DND-41 (cell line): ENCODE measurements at regions not wholly inside any gene's neighbourhood (a gene's known extent, or its start where the extent isn't known, plus 50 kb on each side); places are given as distances from the start of the nearest gene placed in this dataset.

ENCODE experiments used
- EZH2 ChIP-seq: IDR thresholded peaks from 3 replicates; pipeline ENCODE4 v1.6.1; 2012; ENCODE audit warnings: borderline replicate concordance, low read depth, mild to moderate bottlenecking, moderate library complexity, low read length, inconsistent platforms; ENCODE audit not compliant: severe bottlenecking
- TF ChIP-seq, protein P1 (sequence below): IDR thresholded peaks from 2 replicates; pipeline ENCODE4 v1.5.1; 2012; ENCODE audit warnings: borderline replicate concordance, low read length, moderate library complexity, mild to moderate bottlenecking; ENCODE audit not compliant: poor library complexity, severe bottlenecking; ENCODE audit errors: extremely low read depth

GRCh38 chr11:91587131-91587530, 637.5 kb upstream of the FAT3 start:
- TF ChIP-seq, protein P1, sequence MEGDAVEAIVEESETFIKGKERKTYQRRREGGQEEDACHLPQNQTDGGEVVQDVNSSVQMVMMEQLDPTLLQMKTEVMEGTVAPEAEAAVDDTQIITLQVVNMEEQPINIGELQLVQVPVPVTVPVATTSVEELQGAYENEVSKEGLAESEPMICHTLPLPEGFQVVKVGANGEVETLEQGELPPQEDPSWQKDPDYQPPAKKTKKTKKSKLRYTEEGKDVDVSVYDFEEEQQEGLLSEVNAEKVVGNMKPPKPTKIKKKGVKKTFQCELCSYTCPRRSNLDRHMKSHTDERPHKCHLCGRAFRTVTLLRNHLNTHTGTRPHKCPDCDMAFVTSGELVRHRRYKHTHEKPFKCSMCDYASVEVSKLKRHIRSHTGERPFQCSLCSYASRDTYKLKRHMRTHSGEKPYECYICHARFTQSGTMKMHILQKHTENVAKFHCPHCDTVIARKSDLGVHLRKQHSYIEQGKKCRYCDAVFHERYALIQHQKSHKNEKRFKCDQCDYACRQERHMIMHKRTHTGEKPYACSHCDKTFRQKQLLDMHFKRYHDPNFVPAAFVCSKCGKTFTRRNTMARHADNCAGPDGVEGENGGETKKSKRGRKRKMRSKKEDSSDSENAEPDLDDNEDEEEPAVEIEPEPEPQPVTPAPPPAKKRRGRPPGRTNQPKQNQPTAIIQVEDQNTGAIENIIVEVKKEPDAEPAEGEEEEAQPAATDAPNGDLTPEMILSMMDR: no peak
- TF ChIP-seq EZH2: no peak
